ENCODE measurements at regions not wholly inside any gene's neighbourhood (a gene's known extent, or its start where the extent isn't known, plus 50 kb on each side); places are given as distances from the start of the nearest gene placed in this dataset.

DNA sequence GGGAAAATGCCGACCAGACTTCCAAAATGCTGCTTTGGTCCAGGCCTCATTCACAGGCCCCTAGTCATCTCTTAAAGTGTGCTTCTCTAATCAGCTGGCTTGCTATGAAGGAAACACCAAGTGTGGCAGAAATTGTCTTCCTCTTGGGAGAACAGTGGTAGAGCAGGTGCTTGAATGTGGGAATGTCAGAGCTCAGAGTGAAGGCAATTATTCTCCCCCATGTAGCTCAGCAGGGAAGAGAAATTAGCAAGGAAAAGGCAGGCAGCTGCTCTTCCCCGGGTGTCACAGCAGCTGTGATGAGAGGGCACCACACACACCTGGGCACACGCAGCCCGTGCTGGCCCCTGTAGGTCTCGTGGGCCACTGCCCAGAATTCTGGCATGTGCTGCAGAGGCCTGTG, 358.5 kb downstream of the WDR72 start:
- H3K23me2 ChIP-seq (ENCODE audit: insufficient read length, low read depth, low read length, poor library complexity, severe bottlenecking), result no peaks in the 10 kb centered on the region
- no peak overlapping the region for H4K5ac ChIP-seq (ENCODE audit: insufficient read length, low read depth, low read length)
- H2BK120ac ChIP-seq (ENCODE audit: low read depth, low read length, poor library complexity, severe bottlenecking), result no peak overlapping the region
- H3T11ph ChIP-seq (ENCODE audit: low read length), result no peak overlapping the region
- Mint-ChIP-seq H3K36me3 (ENCODE audit: insufficient read depth in 1 of 3, low read depth in 3 of 3) (no peaks in the 10 kb centered on the region), H3K9me3 (no peaks in the 10 kb centered on the region), H3K27me3 (ENCODE audit: low read depth) (peaks cover 3% of the 10 kb centered on the region), H3K4me3 (no peak overlapping the region), H3K27ac (peak overlapping the region in 2 of 3 experiments; percentile 64 to 66; a peak in 2 of 7 replicates), H3K4me1 (peaks cover 12 to 17% of the 10 kb centered on the region in 2 experiments)
- no peaks in the 10 kb centered on the region for H3K79me2 ChIP-seq (ENCODE audit: insufficient read depth, low read length)
- no peak overlapping the region for H3K56ac ChIP-seq (ENCODE audit: insufficient read length, low read depth, low read length)
- no peaks in the 10 kb centered on the region for H4K20me1 ChIP-seq (ENCODE audit: control insufficient read depth, insufficient read depth, insufficient read length)
- H3K9ac ChIP-seq (ENCODE audit: extremely low read depth, insufficient read length, low read length), result no peak overlapping the region
- no peaks in the 10 kb centered on the region for H3K4me1 ChIP-seq (ENCODE audit: insufficient read depth, low read length)
- no peak overlapping the region for H4K91ac ChIP-seq (ENCODE audit: insufficient read length, low read depth, low read length)
- no peak for DNase-seq
- H3K27me3 ChIP-seq (ENCODE audit: insufficient read depth, low read length), result no peaks in the 10 kb centered on the region; the same call in 1 of the 2 replicates
- H3K79me1 ChIP-seq (ENCODE audit: insufficient read depth, low read depth, low read length, poor library complexity, severe bottlenecking), result no peaks in the 10 kb centered on the region
- H3K23ac ChIP-seq (ENCODE audit: insufficient read length, low read depth, low read length), result no peak overlapping the region
- H3K27ac ChIP-seq (ENCODE audit: insufficient read length, low read depth, low read length), result no peak overlapping the region
- H3K9me3 ChIP-seq (ENCODE audit: control insufficient read depth, low read depth, low read length), result no peaks in the 10 kb centered on the region
- TF ChIP-seq, protein P1, sequence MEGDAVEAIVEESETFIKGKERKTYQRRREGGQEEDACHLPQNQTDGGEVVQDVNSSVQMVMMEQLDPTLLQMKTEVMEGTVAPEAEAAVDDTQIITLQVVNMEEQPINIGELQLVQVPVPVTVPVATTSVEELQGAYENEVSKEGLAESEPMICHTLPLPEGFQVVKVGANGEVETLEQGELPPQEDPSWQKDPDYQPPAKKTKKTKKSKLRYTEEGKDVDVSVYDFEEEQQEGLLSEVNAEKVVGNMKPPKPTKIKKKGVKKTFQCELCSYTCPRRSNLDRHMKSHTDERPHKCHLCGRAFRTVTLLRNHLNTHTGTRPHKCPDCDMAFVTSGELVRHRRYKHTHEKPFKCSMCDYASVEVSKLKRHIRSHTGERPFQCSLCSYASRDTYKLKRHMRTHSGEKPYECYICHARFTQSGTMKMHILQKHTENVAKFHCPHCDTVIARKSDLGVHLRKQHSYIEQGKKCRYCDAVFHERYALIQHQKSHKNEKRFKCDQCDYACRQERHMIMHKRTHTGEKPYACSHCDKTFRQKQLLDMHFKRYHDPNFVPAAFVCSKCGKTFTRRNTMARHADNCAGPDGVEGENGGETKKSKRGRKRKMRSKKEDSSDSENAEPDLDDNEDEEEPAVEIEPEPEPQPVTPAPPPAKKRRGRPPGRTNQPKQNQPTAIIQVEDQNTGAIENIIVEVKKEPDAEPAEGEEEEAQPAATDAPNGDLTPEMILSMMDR (conservative IDR thresholded peaks at IDR 0.05), result no peak
- H2BK20ac ChIP-seq (ENCODE audit: low read depth, low read length, poor library complexity, severe bottlenecking), result no peak overlapping the region
- no peak overlapping the region for H2AFZ ChIP-seq (ENCODE audit: low read length)
- no peak overlapping the region for H2AK5ac ChIP-seq (ENCODE audit: insufficient read length, low read length)
- no peak overlapping the region for H3K14ac ChIP-seq (ENCODE audit: insufficient read depth, low read length)
- H2BK15ac ChIP-seq (ENCODE audit: low read depth, low read length), result no peak overlapping the region
- no CpG with 5 or more reads among the region's 5 CpGs for WGBS (ENCODE audit: extremely low coverage, insufficient read length, low lambda C conversion rate)
- no peak overlapping the region for H2BK12ac ChIP-seq (ENCODE audit: insufficient read length, low read depth, low read length)
- H2BK5ac ChIP-seq (ENCODE audit: insufficient read length, low read length), result no peak overlapping the region
- H4K8ac ChIP-seq (replicated peaks; ENCODE audit: insufficient read length, low read depth, low read length), result no peak overlapping the region
- H3K18ac ChIP-seq (ENCODE audit: insufficient read length, low read depth, low read length), result no peak overlapping the region
- no peak overlapping the region for H3K4ac ChIP-seq (ENCODE audit: low read depth, low read length)
- H3K4me2 ChIP-seq (ENCODE audit: insufficient read depth, insufficient read length, low read length), result no peak overlapping the region
